Panc1 (cell line): ENCODE measurements at regions not wholly inside any gene's neighbourhood (a gene's known extent, or its start where the extent isn't known, plus 50 kb on each side); places are given as distances from the start of the nearest gene placed in this dataset.

Experiments used
- ATAC-seq: fragments of 200-7000 bp; cut with Tn5 transposase; 2 replicates; pipeline ENCODE4 v1.9.1; 2020; ENCODE audit warnings: mild to moderate bottlenecking, moderate library complexity
- BruUV-seq: library from RNA; stranded (reverse); fragments of 400-500 nt; replicated peaks from 2 replicates; lab custom pipeline; 2021; lab: Mats Ljungman, UMichigan
- CTCF ChIA-PET: fragments of 300-600 bp; sonication (Branson Sonifier 250); formaldehyde crosslinking; loops from one replicate; lab custom pipeline; 2022; ENCODE audit warnings: antibody characterized with exemption; lab: Charles Lee
- POLR2A ChIA-PET: fragments of 300-600 bp; sonication (Branson Sonifier 250); formaldehyde crosslinking; loops from one replicate; lab custom pipeline; 2022; ENCODE audit warnings: antibody characterized with exemption; lab: Charles Lee
- DNase-seq: peaks from one replicate; pipeline ENCODE4 v3.0.0-alpha.2; 2010; ENCODE audit warnings: low read depth, low spot score
- H3K27ac ChIP-seq: 2 replicates; pipeline ENCODE4 v1.5.1; 2011; ENCODE audit warnings: mild to moderate bottlenecking, low read length, inconsistent platforms
- H3K27me3 ChIP-seq: fragments of 200-500 bp; sonication (Bioruptor generic); 2 replicates; pipeline ENCODE4 v1.6.0; 2014; ENCODE audit warnings: low read length, inconsistent platforms; ENCODE audit not compliant: control insufficient read depth, insufficient read depth
- H3K36me3 ChIP-seq: fragments of 200-500 bp; sonication (Bioruptor generic); 2 replicates; pipeline ENCODE4 v1.5.1; 2014; ENCODE audit warnings: inconsistent platforms, mild to moderate bottlenecking, low read length, moderate library complexity; ENCODE audit not compliant: control insufficient read depth, insufficient read depth
- H3K4me1 ChIP-seq: 2 replicates; pipeline ENCODE4 v1.5.1; 2011; ENCODE audit warnings: inconsistent platforms, mild to moderate bottlenecking, low read length, moderate library complexity; ENCODE audit not compliant: control insufficient read depth, insufficient read depth
- H3K4me3 ChIP-seq, 2 experiments: 2 replicates each; pipeline ENCODE4 v1.5.1; 2011 to 2012; ENCODE audit warnings: low read depth in 2 of 2, low read length in 2 of 2, mild to moderate bottlenecking in 2 of 2, inconsistent platforms in 1 of 2, moderate library complexity in 1 of 2
- H3K9me3 ChIP-seq: fragments of 200-500 bp; sonication (Bioruptor generic); 2 replicates; pipeline ENCODE4 v1.5.1; 2014; ENCODE audit warnings: low read depth, mild to moderate bottlenecking, inconsistent platforms, low read length, moderate library complexity; ENCODE audit not compliant: control insufficient read depth, insufficient read depth
- CTCF ChIP-seq: fragments of 450-650 bp; IDR thresholded peaks from 2 replicates; pipeline ENCODE4 v1.5.1; 2017; ENCODE audit warnings: mild to moderate bottlenecking
- POLR2AphosphoS5 ChIP-seq: IDR thresholded peaks from 2 replicates; pipeline ENCODE4 v1.6.1; 2012; ENCODE audit warnings: mild to moderate bottlenecking, low read depth, low read length, moderate library complexity
- SIN3A ChIP-seq: IDR thresholded peaks from 2 replicates; pipeline ENCODE4 v1.6.1; 2012; ENCODE audit warnings: low read depth, mild to moderate bottlenecking, low read length, moderate library complexity, borderline replicate concordance; ENCODE audit not compliant: insufficient read depth
- TCF7L2 ChIP-seq: IDR thresholded peaks from 2 replicates; pipeline ENCODE4 v1.6.1; 2011; ENCODE audit warnings: mild to moderate bottlenecking, low read depth, low read length, inconsistent platforms
- in situ Hi-C: cut with HindIII; loops from 2 replicates; pipeline ENCODE4 v1.10.0; 2016; ENCODE audit warnings: low sequenced_read_pairs, low pct_unique_long_range_greater_than_20kb
- intact Hi-C: fragments of 100-400 bp; cut with micrococcal nuclease; formaldehyde crosslinking; loops from one replicate; pipeline ENCODE4 v1.10.0; 2022; ENCODE audit not compliant: unreplicated experiment
- TF ChIP-seq, protein P1 (sequence below), 2 experiments: IDR thresholded peaks; 2 replicates each; pipeline ENCODE4 v1.6.1; 2011 to 2012; ENCODE audit warnings: low read depth in 2 of 2, control low read depth in 1 of 2, low read length in 1 of 2, mild to moderate bottlenecking in 1 of 2, moderate library complexity in 1 of 2; ENCODE audit not compliant: insufficient read depth in 1 of 2

DNA sequence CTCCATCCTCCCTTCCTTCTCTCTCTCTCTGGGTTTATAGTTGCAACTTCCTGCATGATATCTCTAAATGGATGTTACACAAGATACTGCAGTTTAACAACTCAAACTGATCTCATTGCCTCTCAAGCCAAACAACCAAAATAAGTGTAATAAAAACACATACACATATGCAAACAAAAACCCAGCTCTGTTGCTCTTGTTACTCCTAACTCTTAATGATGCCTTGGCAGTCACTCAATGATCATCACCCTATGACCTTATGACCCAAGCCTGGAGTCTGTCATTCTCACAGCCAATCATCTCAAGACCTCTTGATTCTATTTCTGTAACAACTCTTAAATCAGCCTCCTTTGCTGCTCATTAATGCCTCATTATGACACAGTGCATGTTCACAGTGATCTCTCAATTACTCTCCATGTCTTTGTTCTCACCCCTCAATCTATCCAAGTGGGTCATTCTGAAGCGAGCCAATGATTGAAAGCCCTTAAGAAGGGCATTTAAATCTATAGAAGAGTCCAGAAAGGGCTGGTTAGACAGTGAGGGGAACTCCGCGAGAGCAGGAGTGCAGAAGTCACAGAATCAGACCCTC, 210.9 kb downstream of the INHBA start:
- BruUV-seq: no TSS peak
- CTCF ChIA-PET: no interaction called here

GRCh38 chr7:41491308-41491707, 211.6 kb downstream of the INHBA start:
- H3K27me3 ChIP-seq: no peaks in the 10 kb centered on the region
- no peak for TF ChIP-seq POLR2AphosphoS5
- TF ChIP-seq CTCF: no peak
- TF ChIP-seq SIN3A: no peak
- no peak for ATAC-seq
- no peak for DNase-seq
- in situ Hi-C loops (no loop called here), intact Hi-C loops (no loop called here)
- H3K9me3 ChIP-seq: no peaks in the 10 kb centered on the region
- H3K36me3 ChIP-seq: no peaks in the 10 kb centered on the region
- POLR2A ChIA-PET: no interaction called here
- no peaks in the 10 kb centered on the region for H3K4me1 ChIP-seq
- no peak overlapping the region for H3K27ac ChIP-seq
- CTCF ChIA-PET: no interaction called here
- BruUV-seq: no TSS peak
- H3K4me3 ChIP-seq: no peak overlapping the region

More for the DNA sequence above, 210.9 kb downstream of the INHBA start:
- no peak overlapping the region for H3K27ac ChIP-seq
- no peaks in the 10 kb centered on the region for H3K4me1 ChIP-seq
- intact Hi-C loops: no loop called here
- H3K4me3 ChIP-seq: no peak overlapping the region
- H3K9me3 ChIP-seq: no peaks in the 10 kb centered on the region
- H3K27me3 ChIP-seq: no peaks in the 10 kb centered on the region
- in situ Hi-C loops: no loop called here
- POLR2A ChIA-PET: no interaction called here
- TF ChIP-seq POLR2AphosphoS5 (no peak), TCF7L2 (no peak), CTCF (no peak), SIN3A (no peak)
- TF ChIP-seq, protein P1, sequence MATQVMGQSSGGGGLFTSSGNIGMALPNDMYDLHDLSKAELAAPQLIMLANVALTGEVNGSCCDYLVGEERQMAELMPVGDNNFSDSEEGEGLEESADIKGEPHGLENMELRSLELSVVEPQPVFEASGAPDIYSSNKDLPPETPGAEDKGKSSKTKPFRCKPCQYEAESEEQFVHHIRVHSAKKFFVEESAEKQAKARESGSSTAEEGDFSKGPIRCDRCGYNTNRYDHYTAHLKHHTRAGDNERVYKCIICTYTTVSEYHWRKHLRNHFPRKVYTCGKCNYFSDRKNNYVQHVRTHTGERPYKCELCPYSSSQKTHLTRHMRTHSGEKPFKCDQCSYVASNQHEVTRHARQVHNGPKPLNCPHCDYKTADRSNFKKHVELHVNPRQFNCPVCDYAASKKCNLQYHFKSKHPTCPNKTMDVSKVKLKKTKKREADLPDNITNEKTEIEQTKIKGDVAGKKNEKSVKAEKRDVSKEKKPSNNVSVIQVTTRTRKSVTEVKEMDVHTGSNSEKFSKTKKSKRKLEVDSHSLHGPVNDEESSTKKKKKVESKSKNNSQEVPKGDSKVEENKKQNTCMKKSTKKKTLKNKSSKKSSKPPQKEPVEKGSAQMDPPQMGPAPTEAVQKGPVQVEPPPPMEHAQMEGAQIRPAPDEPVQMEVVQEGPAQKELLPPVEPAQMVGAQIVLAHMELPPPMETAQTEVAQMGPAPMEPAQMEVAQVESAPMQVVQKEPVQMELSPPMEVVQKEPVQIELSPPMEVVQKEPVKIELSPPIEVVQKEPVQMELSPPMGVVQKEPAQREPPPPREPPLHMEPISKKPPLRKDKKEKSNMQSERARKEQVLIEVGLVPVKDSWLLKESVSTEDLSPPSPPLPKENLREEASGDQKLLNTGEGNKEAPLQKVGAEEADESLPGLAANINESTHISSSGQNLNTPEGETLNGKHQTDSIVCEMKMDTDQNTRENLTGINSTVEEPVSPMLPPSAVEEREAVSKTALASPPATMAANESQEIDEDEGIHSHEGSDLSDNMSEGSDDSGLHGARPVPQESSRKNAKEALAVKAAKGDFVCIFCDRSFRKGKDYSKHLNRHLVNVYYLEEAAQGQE (IDR thresholded peaks at IDR 0.05; ENCODE audit: insufficient read depth in 1 of 2, low read depth in 2 of 2, low read length in 1 of 2): no peak
- H3K36me3 ChIP-seq: no peaks in the 10 kb centered on the region
- ATAC-seq: no peak
- no peak for DNase-seq
